ENCODE measurements at regions not wholly inside any gene's neighbourhood (a gene's known extent, or its start where the extent isn't known, plus 50 kb on each side); places are given as distances from the start of the nearest gene placed in this dataset.

DNA sequence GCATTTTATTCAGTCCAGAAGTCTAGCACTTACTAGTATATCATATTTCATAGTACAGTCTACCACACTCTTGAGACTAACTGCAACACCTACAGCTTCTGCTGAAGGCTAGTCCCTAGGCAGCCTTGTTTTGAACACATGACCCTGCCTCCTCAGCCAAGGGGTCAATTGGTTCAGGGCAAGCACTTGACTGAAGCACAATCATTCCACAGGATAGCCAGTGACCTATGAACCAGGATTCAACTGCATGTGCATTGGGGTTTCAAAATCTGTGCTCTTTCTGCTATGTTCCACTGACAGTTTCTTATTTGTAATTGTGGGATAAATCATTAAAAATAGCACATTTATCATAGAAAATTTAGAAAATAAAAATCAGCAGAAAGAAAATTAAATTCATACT, 186.8 kb downstream of the TMEM161B start:
- TF ChIP-seq, protein P1, sequence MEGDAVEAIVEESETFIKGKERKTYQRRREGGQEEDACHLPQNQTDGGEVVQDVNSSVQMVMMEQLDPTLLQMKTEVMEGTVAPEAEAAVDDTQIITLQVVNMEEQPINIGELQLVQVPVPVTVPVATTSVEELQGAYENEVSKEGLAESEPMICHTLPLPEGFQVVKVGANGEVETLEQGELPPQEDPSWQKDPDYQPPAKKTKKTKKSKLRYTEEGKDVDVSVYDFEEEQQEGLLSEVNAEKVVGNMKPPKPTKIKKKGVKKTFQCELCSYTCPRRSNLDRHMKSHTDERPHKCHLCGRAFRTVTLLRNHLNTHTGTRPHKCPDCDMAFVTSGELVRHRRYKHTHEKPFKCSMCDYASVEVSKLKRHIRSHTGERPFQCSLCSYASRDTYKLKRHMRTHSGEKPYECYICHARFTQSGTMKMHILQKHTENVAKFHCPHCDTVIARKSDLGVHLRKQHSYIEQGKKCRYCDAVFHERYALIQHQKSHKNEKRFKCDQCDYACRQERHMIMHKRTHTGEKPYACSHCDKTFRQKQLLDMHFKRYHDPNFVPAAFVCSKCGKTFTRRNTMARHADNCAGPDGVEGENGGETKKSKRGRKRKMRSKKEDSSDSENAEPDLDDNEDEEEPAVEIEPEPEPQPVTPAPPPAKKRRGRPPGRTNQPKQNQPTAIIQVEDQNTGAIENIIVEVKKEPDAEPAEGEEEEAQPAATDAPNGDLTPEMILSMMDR (conservative IDR thresholded peaks at IDR 0.05; ENCODE audit: low read length) = no peak
- TF ChIP-seq EZH2phosphoT487 (IDR thresholded peaks at IDR 0.05; ENCODE audit: borderline replicate concordance, low read depth, low read length) = no peak

All from OCI-LY7 (cell line).